Neuronal stem cell (in vitro differentiated cells): ENCODE measurements at regions not wholly inside any gene's neighbourhood (a gene's known extent, or its start where the extent isn't known, plus 50 kb on each side); places are given as distances from the start of the nearest gene placed in this dataset. TPM values are rescaled to one million over a fixed set of nuclear protein-coding genes. Genes with fewer than 3 reads are reported as not detected.

Experiments
- small RNA-seq: library from polyadenylated mRNA; stranded (forward); fragments of <200 nt; extraction: miRNeasy Mini kit (QIAGEN cat#:217004); gene quantifications from one replicate; pipeline ENCODE3, GENCODE V24; 2013; ENCODE audit not compliant: insufficient read depth

Small RNAs in the stretch of these regions (small RNA-seq; reads per million reads assigned to genes)
- gene CICP10: not detected
- gene SEPT14P2: not detected
